ENCODE measurements at regions not wholly inside any gene's neighbourhood (a gene's known extent, or its start where the extent isn't known, plus 50 kb on each side); places are given as distances from the start of the nearest gene placed in this dataset.

DNA sequence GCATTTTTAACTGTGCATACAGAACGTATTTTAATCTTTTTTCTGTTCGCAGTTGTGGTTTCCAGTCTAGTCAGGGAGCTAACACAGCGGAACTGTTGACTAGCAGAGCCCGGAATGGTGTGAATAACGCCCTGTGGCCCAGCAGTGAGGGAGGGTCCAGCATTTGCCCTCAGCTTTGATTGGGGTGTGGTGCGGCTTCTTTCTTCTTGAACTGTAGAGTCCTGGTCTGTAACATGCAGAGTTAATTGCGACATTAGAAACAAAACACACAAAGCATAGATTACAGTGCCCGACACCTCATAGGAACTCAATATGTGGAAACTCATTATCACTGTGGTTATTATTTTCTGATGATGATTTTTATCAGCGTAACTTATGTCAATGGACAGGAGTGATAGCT is 253.6 kb downstream of the SOX11 start:
- TF ChIP-seq, protein P1, sequence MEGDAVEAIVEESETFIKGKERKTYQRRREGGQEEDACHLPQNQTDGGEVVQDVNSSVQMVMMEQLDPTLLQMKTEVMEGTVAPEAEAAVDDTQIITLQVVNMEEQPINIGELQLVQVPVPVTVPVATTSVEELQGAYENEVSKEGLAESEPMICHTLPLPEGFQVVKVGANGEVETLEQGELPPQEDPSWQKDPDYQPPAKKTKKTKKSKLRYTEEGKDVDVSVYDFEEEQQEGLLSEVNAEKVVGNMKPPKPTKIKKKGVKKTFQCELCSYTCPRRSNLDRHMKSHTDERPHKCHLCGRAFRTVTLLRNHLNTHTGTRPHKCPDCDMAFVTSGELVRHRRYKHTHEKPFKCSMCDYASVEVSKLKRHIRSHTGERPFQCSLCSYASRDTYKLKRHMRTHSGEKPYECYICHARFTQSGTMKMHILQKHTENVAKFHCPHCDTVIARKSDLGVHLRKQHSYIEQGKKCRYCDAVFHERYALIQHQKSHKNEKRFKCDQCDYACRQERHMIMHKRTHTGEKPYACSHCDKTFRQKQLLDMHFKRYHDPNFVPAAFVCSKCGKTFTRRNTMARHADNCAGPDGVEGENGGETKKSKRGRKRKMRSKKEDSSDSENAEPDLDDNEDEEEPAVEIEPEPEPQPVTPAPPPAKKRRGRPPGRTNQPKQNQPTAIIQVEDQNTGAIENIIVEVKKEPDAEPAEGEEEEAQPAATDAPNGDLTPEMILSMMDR (IDR thresholded peaks at IDR 0.05), result no peak
- TF ChIP-seq POLR2AphosphoS5 (IDR thresholded peaks at IDR 0.05) (no peak), POLR2A (IDR thresholded peaks at IDR 0.05) (no peak), EP300 (IDR thresholded peaks at IDR 0.05) (no peak)
- H3K27ac ChIP-seq, result no peak overlapping the region
- H3K36me3 ChIP-seq, result no peaks in the 10 kb centered on the region
- intact Hi-C loops (cut with DNase I; ENCODE audit: low total_unique reads), result no loop called here
- no peak for DNase-seq
- H3K4me3 ChIP-seq, result no peak overlapping the region
- 76 to 80% (median 79%) methylated on average over 9 of the region's 9 CpGs for WGBS, 5 donors
- no peaks in the 10 kb centered on the region for H3K27me3 ChIP-seq
- H3K9me3 ChIP-seq, result peaks cover 0 to 2% (median 0%) of the 10 kb centered on the region in 4 donors
- peaks cover 0 to 2% (median 0%) of the 10 kb centered on the region in 4 donors for H3K4me1 ChIP-seq

DNA sequence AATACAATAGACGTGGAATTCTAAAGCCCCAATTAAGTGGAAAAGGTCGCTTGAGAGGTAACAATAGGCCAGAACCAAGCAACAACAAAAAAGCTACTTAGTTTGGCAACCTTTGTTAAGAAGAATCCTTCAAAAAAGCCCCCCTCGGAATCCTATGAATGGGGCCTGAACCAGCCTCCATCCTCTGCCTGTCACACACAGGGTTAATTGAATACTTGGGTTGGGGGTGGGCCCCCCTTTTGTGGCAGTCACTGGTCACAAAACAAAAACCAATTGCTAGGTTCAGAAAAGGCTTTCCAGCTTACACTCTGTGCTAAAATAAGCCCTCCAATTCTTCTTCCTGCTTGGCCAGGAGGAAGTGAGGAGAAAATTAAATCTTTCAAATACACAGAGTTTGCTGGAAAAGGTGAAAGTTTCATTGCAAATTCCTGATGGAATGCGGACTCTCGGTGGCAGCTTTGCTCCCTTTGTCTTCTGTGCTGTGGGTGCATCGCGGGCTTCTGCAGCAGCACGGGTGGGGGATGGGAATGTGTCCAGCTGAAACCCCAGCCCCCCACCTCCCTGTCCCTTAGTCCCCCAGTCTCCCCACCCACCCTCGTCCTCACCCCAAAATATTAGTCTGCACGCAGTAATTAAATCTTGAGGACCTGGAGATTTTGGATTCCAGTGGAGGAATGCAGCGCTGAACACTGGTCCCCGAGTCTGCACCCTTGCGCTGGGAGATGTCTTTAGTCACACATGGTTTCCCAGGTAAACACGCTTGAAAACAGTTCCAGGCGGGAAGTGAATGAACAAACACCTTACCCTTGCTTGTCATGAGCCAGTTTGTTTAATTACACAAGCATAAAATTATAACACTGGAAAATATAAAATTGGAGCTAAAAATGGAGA is 254.3 kb downstream of the SOX11 start:
- Histone ChIP-seq H3K4me1 (no peaks in the 10 kb centered on the region), H3K9me3 (peaks cover 0 to 3% (median 0%) of the 10 kb centered on the region in 4 donors), H3K36me3 (no peaks in the 10 kb centered on the region), H3K4me3 (no peak overlapping the region), H3K27me3 (no peaks in the 10 kb centered on the region), H3K27ac (no peak overlapping the region)
- TF ChIP-seq, protein P1 (IDR thresholded peaks at IDR 0.05), result no peak
- TF ChIP-seq POLR2AphosphoS5 (IDR thresholded peaks at IDR 0.05) (no peak), POLR2A (IDR thresholded peaks at IDR 0.05) (no peak), EP300 (IDR thresholded peaks at IDR 0.05) (no peak)
- intact Hi-C loops (cut with DNase I; ENCODE audit: low total_unique reads), result no loop called here
- WGBS, 5 donors, result 74 to 83% (median 82%) methylated on average over 14 to 15 of the region's 15 CpGs
- no peak for DNase-seq

DNA sequence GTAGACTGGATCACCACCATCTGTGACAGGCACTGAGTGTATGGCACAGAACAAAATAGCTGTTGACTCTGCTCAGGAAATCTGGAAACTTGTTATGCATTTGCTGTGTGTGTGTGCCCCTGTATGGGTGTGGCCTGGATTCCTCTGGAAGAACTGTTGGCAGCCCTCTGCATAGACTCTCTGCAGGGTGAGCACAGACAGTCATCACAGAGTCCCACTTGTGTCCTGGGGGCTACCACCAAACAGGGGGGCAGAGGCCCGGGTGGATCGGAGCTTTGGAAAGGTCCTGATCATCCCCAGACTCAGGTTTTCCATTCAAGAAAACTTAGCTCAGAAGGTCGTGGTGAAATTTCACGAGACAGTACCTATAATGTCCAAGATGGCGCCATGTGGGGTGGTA is 258.6 kb downstream of the SOX11 start:
- Histone ChIP-seq H3K4me1 (no peaks in the 10 kb centered on the region), H3K27ac (no peak overlapping the region), H3K27me3 (no peaks in the 10 kb centered on the region), H3K36me3 (no peaks in the 10 kb centered on the region), H3K4me3 (no peak overlapping the region), H3K9me3 (peaks cover 0 to 3% (median 0%) of the 10 kb centered on the region in 4 donors)
- TF ChIP-seq EP300 (IDR thresholded peaks at IDR 0.05) (no peak), POLR2A (IDR thresholded peaks at IDR 0.05) (no peak), POLR2AphosphoS5 (IDR thresholded peaks at IDR 0.05) (no peak)
- TF ChIP-seq, protein P1 (IDR thresholded peaks at IDR 0.05), result no peak
- intact Hi-C loops (cut with DNase I; ENCODE audit: low total_unique reads), result no loop called here
- WGBS, 5 donors, result 83 to 92% (median 87%) methylated on average over 4 to 5 of the region's 5 CpGs
- no peak for DNase-seq

DNA sequence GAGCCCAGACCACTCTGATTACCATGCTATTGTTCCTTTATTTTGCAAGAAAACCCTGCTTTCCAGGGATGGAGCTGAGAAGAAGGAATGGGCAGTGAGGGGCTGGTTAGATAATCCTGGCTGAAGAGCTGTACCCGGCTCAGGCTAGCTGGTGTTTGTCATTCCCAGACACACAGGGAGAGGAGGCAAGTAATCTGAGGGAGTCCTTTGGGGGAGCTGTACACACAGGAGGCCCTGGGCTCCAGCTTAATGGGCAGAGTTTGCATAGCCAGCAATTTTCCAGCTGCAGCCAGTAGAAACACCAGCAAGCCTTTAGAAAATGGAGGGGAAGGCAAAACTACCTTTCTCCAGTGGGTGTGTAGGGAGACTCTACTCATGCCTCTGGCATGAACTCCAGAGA is 259.3 kb downstream of the SOX11 start:
- intact Hi-C loops (cut with DNase I; ENCODE audit: low total_unique reads), result no loop called here
- Histone ChIP-seq H3K27ac (no peak overlapping the region), H3K36me3 (no peaks in the 10 kb centered on the region), H3K4me1 (no peaks in the 10 kb centered on the region), H3K9me3 (peaks cover 0 to 3% (median 0%) of the 10 kb centered on the region in 4 donors), H3K4me3 (no peak overlapping the region), H3K27me3 (no peaks in the 10 kb centered on the region)
- TF ChIP-seq, protein P1 (IDR thresholded peaks at IDR 0.05), result no peak
- TF ChIP-seq POLR2AphosphoS5 (IDR thresholded peaks at IDR 0.05), result no peak
- TF ChIP-seq POLR2A (IDR thresholded peaks at IDR 0.05), result no peak
- TF ChIP-seq EP300 (IDR thresholded peaks at IDR 0.05), result no peak
- 70 to 90% (median 77%) methylated on average over 1 of the region's 1 CpG for WGBS, 5 donors
- DNase-seq, result no peak
